ENCODE measurements at regions not wholly inside any gene's neighbourhood (a gene's known extent, or its start where the extent isn't known, plus 50 kb on each side); places are given as distances from the start of the nearest gene placed in this dataset.

- ChIA-PET POLR2A (interaction anchor here (0.5 kb wide), 2 partner anchors 110 to 311 kb away, joined by 3 read pairs; no protein-coding TSS in a partner anchor), CTCF (interaction anchor here (0.5 to 1.5 kb wide), 2 partner anchors 29 to 38 kb away, joined by 3 to 5 read pairs; no protein-coding TSS in a partner anchor)
- no peak overlapping the region for H3K27ac Mint-ChIP-seq
- H3K4me3 Mint-ChIP-seq, result no peak overlapping the region
- no peak for TF ChIP-seq CTCF (IDR thresholded peaks at IDR 0.05)
- TF ChIP-seq GABPB1 (CRISPR knock-in tag; IDR thresholded peaks at IDR 0.05), result no peak
- TF ChIP-seq ATF6 (CRISPR knock-in tag; IDR thresholded peaks at IDR 0.05), result no peak
- TF ChIP-seq ZNF512 (CRISPR knock-in tag; IDR thresholded peaks at IDR 0.05; ENCODE audit: borderline replicate concordance), result no peak
- no peak for TF ChIP-seq ZNF219 (CRISPR knock-in tag; IDR thresholded peaks at IDR 0.05; ENCODE audit: borderline replicate concordance)
- TF ChIP-seq NFE2L1 (CRISPR knock-in tag; IDR thresholded peaks at IDR 0.05), result no peak
- no peak for TF ChIP-seq SMAD3 (CRISPR knock-in tag; IDR thresholded peaks at IDR 0.05; ENCODE audit: borderline replicate concordance)
- TF ChIP-seq IRF2 (CRISPR knock-in tag; IDR thresholded peaks at IDR 0.05; ENCODE audit: borderline replicate concordance, low read depth), result no peak
- no peak for TF ChIP-seq ZNF396 (CRISPR knock-in tag; IDR thresholded peaks at IDR 0.05; ENCODE audit: borderline replicate concordance)
- TF ChIP-seq E2F5 (CRISPR knock-in tag; IDR thresholded peaks at IDR 0.05), result no peak
- no peak for TF ChIP-seq USF1 (CRISPR knock-in tag; IDR thresholded peaks at IDR 0.05)
- TF ChIP-seq E2F4 (CRISPR knock-in tag; IDR thresholded peaks at IDR 0.05; ENCODE audit: borderline replicate concordance, low read depth), result no peak
- TF ChIP-seq ZBTB43 (CRISPR knock-in tag; IDR thresholded peaks at IDR 0.05), result no peak
- no peak for TF ChIP-seq SP1 (CRISPR knock-in tag; conservative IDR thresholded peaks at IDR 0.05)
- peaks cover 8% of the 10 kb centered on the region for H3K36me3 Mint-ChIP-seq
- peaks cover 4% of the 10 kb centered on the region; the same call in 1 of the 2 replicates for H3K27me3 Mint-ChIP-seq (ENCODE audit: low read depth)
- ATAC-seq, result no peak
- peaks cover 12% of the 10 kb centered on the region for H3K9me3 Mint-ChIP-seq
- no peak for DNase-seq (ENCODE audit: low spot score)
- H3K4me1 Mint-ChIP-seq, result no peaks in the 10 kb centered on the region
Observed at GRCh38 chr21:31576428-31576827, 83.1 kb upstream of the SOD1 start.

- H3K9me3 Mint-ChIP-seq, result peaks cover 12% of the 10 kb centered on the region
- H3K27me3 Mint-ChIP-seq (ENCODE audit: low read depth), result peaks cover 4% of the 10 kb centered on the region; the same call in 1 of the 2 replicates
- H3K27ac Mint-ChIP-seq, result no peak overlapping the region
- DNase-seq (ENCODE audit: low spot score), result no peak
- H3K4me1 Mint-ChIP-seq, result peaks cover 11% of the 10 kb centered on the region
- H3K36me3 Mint-ChIP-seq, result peaks cover 8% of the 10 kb centered on the region
- ChIA-PET CTCF (no interaction called here), POLR2A (no interaction called here)
- H3K4me3 Mint-ChIP-seq, result no peak overlapping the region
- no peak for ATAC-seq
- TF ChIP-seq E2F5 (CRISPR knock-in tag; IDR thresholded peaks at IDR 0.05) (no peak), E2F4 (CRISPR knock-in tag; IDR thresholded peaks at IDR 0.05; ENCODE audit: borderline replicate concordance, low read depth) (no peak), ZSCAN18 (CRISPR knock-in tag; IDR thresholded peaks at IDR 0.05) (no peak), ZNF263 (CRISPR knock-in tag; IDR thresholded peaks at IDR 0.05; ENCODE audit: low read depth) (no peak), ESRRA (CRISPR knock-in tag; IDR thresholded peaks at IDR 0.05; ENCODE audit: borderline replicate concordance) (no peak)
Observed at GRCh38 chr21:31573217-31573616, 86.3 kb upstream of the SOD1 start.

Measured in WTC11 (cell line).